H9 (cell line): ENCODE measurements at regions not wholly inside any gene's neighbourhood (a gene's known extent, or its start where the extent isn't known, plus 50 kb on each side); places are given as distances from the start of the nearest gene placed in this dataset.

ENCODE experiments used
- DNase-seq: peaks from one replicate; pipeline ENCODE4 v3.0.0-alpha.2; 2017
- H2AFZ ChIP-seq: one replicate; pipeline ENCODE4 v1.6.1; 2013; ENCODE audit warnings: mild to moderate bottlenecking, low read length, control low read depth, moderate library complexity
- H2AK5ac ChIP-seq: 2 replicates; pipeline ENCODE4 v1.6.1; 2013; ENCODE audit warnings: low read length, control low read depth, mixed read lengths; ENCODE audit not compliant: insufficient read length
- H2BK120ac ChIP-seq: one replicate; pipeline ENCODE4 v1.6.1; 2013; ENCODE audit warnings: low read depth, mild to moderate bottlenecking, low read length, control low read depth, inconsistent platforms; ENCODE audit not compliant: poor library complexity, severe bottlenecking
- H2BK12ac ChIP-seq: 2 replicates; pipeline ENCODE4 v1.6.1; 2013; ENCODE audit warnings: low read length, control low read depth, mixed read lengths, low read depth; ENCODE audit not compliant: insufficient read length
- H2BK15ac ChIP-seq: 2 replicates; pipeline ENCODE4 v1.6.1; 2013; ENCODE audit warnings: low read depth, low read length, control low read depth
- H2BK20ac ChIP-seq: one replicate; pipeline ENCODE4 v1.6.1; 2013; ENCODE audit warnings: low read depth, mild to moderate bottlenecking, low read length, control low read depth, inconsistent platforms; ENCODE audit not compliant: poor library complexity, severe bottlenecking
- H2BK5ac ChIP-seq: 2 replicates; pipeline ENCODE4 v1.6.1; 2013; ENCODE audit warnings: low read length, control low read depth, mixed read lengths; ENCODE audit not compliant: insufficient read length
- H3K14ac ChIP-seq: 2 replicates; pipeline ENCODE4 v1.6.1; 2013; ENCODE audit warnings: low read length, control low read depth; ENCODE audit not compliant: insufficient read depth
- H3K18ac ChIP-seq: 2 replicates; pipeline ENCODE4 v1.6.1; 2013; ENCODE audit warnings: low read depth, mild to moderate bottlenecking, mixed read lengths, low read length, control low read depth; ENCODE audit not compliant: insufficient read length
- H3K23ac ChIP-seq: 2 replicates; pipeline ENCODE4 v1.6.1; 2013; ENCODE audit warnings: low read length, control low read depth, mixed read lengths, low read depth; ENCODE audit not compliant: insufficient read length
- H3K23me2 ChIP-seq: 2 replicates; pipeline ENCODE4 v1.6.1; 2013; ENCODE audit warnings: low read depth, mild to moderate bottlenecking, mixed read lengths, low read length, control low read depth; ENCODE audit not compliant: insufficient read length, poor library complexity, severe bottlenecking
- H3K27ac ChIP-seq: 2 replicates; pipeline ENCODE4 v1.5.1; 2013; ENCODE audit warnings: low read length, control low read depth, mixed read lengths, low read depth; ENCODE audit not compliant: insufficient read length
- H3K27me3 ChIP-seq: 2 replicates; pipeline ENCODE4 v1.6.1; 2013; ENCODE audit warnings: low read length, control low read depth, inconsistent platforms; ENCODE audit not compliant: insufficient read depth
- H3K4ac ChIP-seq: 2 replicates; pipeline ENCODE4 v1.6.1; 2013; ENCODE audit warnings: low read depth, mild to moderate bottlenecking, control low read depth, inconsistent platforms, low read length, moderate library complexity
- H3K4me1 ChIP-seq: 2 replicates; pipeline ENCODE4 v1.6.1; 2013; ENCODE audit warnings: low read length, control low read depth, inconsistent platforms; ENCODE audit not compliant: insufficient read depth
- H3K4me2 ChIP-seq: 2 replicates; pipeline ENCODE4 v1.6.1; 2013; ENCODE audit warnings: low read length, control low read depth, mixed read lengths; ENCODE audit not compliant: insufficient read length, insufficient read depth
- H3K56ac ChIP-seq: 2 replicates; pipeline ENCODE4 v1.6.1; 2013; ENCODE audit warnings: low read depth, mild to moderate bottlenecking, mixed read lengths, low read length, control low read depth; ENCODE audit not compliant: insufficient read length
- H3K79me1 ChIP-seq: 2 replicates; pipeline ENCODE4 v1.6.1; 2013; ENCODE audit warnings: low read depth, mild to moderate bottlenecking, moderate library complexity, low read length, control low read depth, inconsistent platforms; ENCODE audit not compliant: insufficient read depth, poor library complexity, severe bottlenecking
- H3K79me2 ChIP-seq: 2 replicates; pipeline ENCODE4 v1.6.1; 2013; ENCODE audit warnings: low read length, control low read depth, inconsistent platforms; ENCODE audit not compliant: insufficient read depth
- H3K9ac ChIP-seq: 2 replicates; pipeline ENCODE4 v1.6.1; 2013; ENCODE audit warnings: low read length, control low read depth, mixed read lengths; ENCODE audit not compliant: insufficient read length; ENCODE audit errors: extremely low read depth
- H3K9me3 ChIP-seq: one replicate; pipeline ENCODE4 v1.6.1; 2013; ENCODE audit warnings: low read depth, low read length, inconsistent platforms; ENCODE audit not compliant: control insufficient read depth
- H3T11ph ChIP-seq: one replicate; pipeline ENCODE4 v1.6.1; 2013; ENCODE audit warnings: mild to moderate bottlenecking, low read length, control low read depth, inconsistent platforms
- H4K20me1 ChIP-seq: one replicate; pipeline ENCODE4 v1.6.1; 2013; ENCODE audit not compliant: control insufficient read depth, insufficient read length, insufficient read depth
- H4K5ac ChIP-seq: 2 replicates; pipeline ENCODE4 v1.6.1; 2013; ENCODE audit warnings: low read depth, mild to moderate bottlenecking, mixed read lengths, low read length, control low read depth; ENCODE audit not compliant: insufficient read length
- H4K8ac ChIP-seq: replicated peaks from 2 replicates; pipeline ENCODE4 v1.6.1; 2013; ENCODE audit warnings: low read length, control low read depth, mixed read lengths, low read depth; ENCODE audit not compliant: insufficient read length
- H4K91ac ChIP-seq: 2 replicates; pipeline ENCODE4 v1.6.1; 2013; ENCODE audit warnings: low read depth, mild to moderate bottlenecking, moderate library complexity, mixed read lengths, low read length, control low read depth; ENCODE audit not compliant: insufficient read length
- H3K27ac Mint-ChIP-seq, 3 experiments: 2 replicates in 2 of 3; 3 replicates in 1 of 3; pipeline ENCODE4 v1.8.0; 2020 to 2021; ENCODE audit warnings: mixed read lengths in 3 of 3, mild to moderate bottlenecking in 1 of 3, moderate library complexity in 1 of 3
- H3K27me3 Mint-ChIP-seq: 2 replicates; pipeline ENCODE4 v1.8.0; 2021; ENCODE audit warnings: low read depth, mild to moderate bottlenecking, moderate library complexity, mixed read lengths
- H3K36me3 Mint-ChIP-seq, 3 experiments: 2 replicates in 2 of 3; 3 replicates in 1 of 3; pipeline ENCODE4 v1.8.0; 2020 to 2021; ENCODE audit warnings: low read depth in 3 of 3, mixed read lengths in 3 of 3; ENCODE audit not compliant: insufficient read depth in 1 of 3
- H3K4me1 Mint-ChIP-seq, 2 experiments: 2 replicates each; pipeline ENCODE4 v1.8.0; 2020; ENCODE audit warnings: mixed read lengths in 2 of 2
- H3K4me3 Mint-ChIP-seq, 2 experiments: 2 replicates in 1 of 2; 3 replicates in 1 of 2; pipeline ENCODE4 v1.8.0; 2020 to 2021; ENCODE audit warnings: mild to moderate bottlenecking in 2 of 2, mixed read lengths in 2 of 2, moderate library complexity in 1 of 2
- H3K9me3 Mint-ChIP-seq, 2 experiments: 2 replicates in 1 of 2; 3 replicates in 1 of 2; pipeline ENCODE4 v1.8.0; 2020; ENCODE audit warnings: mild to moderate bottlenecking in 2 of 2, mixed read lengths in 2 of 2, moderate library complexity in 1 of 2
- WGBS: extraction: QIAGEN DNeasy Blood & Tissue Kit; methylation state at CpG from one replicate; pipeline ENCODE4 v1.1.7; 2013; ENCODE audit warnings: missing lambda C conversion rate, low lambda C conversion rate, mixed read lengths; ENCODE audit not compliant: insufficient read length; ENCODE audit errors: extremely low coverage; 5-methylcytosine and 5-hydroxymethylcytosine counted together
- TF ChIP-seq, protein P1 (sequence below): fragments of 200-600 bp; sonication (generic); conservative IDR thresholded peaks from 3 replicates; pipeline ENCODE4 v1.8.0; 2021; ENCODE audit warnings: antibody characterized with exemption, mild to moderate bottlenecking

DNA sequence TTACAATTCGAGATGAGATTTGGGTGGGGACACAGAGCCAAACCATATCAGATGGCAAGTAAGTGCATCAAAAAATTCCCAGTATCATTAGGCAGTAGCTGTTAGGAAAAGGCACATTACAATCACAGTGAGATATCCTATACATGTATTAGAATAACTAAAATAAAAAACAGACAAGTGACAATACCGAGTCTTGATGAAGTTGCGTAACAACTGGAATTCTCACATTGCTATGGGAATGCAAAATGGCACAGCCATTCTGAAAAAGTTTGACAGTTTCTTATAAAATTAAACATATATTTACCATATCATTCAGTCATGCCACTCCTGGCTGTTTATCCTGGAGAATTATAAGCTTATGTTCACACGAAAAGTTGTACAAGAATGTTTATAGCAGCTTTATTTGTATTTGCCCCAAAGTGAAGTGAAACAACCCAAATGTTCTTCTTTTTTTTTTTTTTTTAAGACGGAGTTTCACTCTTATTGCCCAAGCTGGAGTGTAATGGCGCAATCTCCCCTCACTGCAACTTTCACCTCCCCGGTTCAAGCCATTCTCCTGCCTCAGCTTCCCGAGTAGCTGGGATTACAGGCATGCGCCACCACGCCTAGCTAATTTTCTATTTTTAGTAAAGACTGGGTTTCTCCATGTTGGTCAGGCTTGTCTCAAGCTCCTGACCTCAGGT, 93.1 kb upstream of the TLE1 start:
- H2BK20ac ChIP-seq: no peak overlapping the region
- H3K27me3 ChIP-seq: no peaks in the 10 kb centered on the region
- H4K91ac ChIP-seq: no peak overlapping the region
- H3K27me3 Mint-ChIP-seq: no peaks in the 10 kb centered on the region
- no peak overlapping the region for H2BK120ac ChIP-seq
- no peaks in the 10 kb centered on the region for H3K9me3 ChIP-seq
- H3K79me1 ChIP-seq: no peaks in the 10 kb centered on the region
- no peak overlapping the region for H3K4ac ChIP-seq
- no peaks in the 10 kb centered on the region for H3K23me2 ChIP-seq
- H3K4me1 ChIP-seq: no peaks in the 10 kb centered on the region
- no peak overlapping the region for H2BK5ac ChIP-seq
- no peak overlapping the region for H4K8ac ChIP-seq
- H3K14ac ChIP-seq: no peak overlapping the region
- H3K4me3 Mint-ChIP-seq: no peak overlapping the region
- no peaks in the 10 kb centered on the region for H4K20me1 ChIP-seq
- no peaks in the 10 kb centered on the region for H3K9me3 Mint-ChIP-seq
- H4K5ac ChIP-seq: no peak overlapping the region
- H3K27ac ChIP-seq: no peak overlapping the region
- H2BK15ac ChIP-seq: no peak overlapping the region
- no CpG with 5 or more reads among the region's 10 CpGs for WGBS
- no peak overlapping the region for H3K9ac ChIP-seq
- no peaks in the 10 kb centered on the region for H3K79me2 ChIP-seq
- peaks cover 3 to 5% of the 10 kb centered on the region in 2 experiments; a peak in 3 of 4 replicates for H3K4me1 Mint-ChIP-seq
- no peak overlapping the region for H2AFZ ChIP-seq
- H3K23ac ChIP-seq: no peak overlapping the region
- H3K56ac ChIP-seq: no peak overlapping the region
- H3K27ac Mint-ChIP-seq: no peak overlapping the region; a peak in 1 of 7 replicates
- no peak overlapping the region for H2AK5ac ChIP-seq
- TF ChIP-seq, protein P1, sequence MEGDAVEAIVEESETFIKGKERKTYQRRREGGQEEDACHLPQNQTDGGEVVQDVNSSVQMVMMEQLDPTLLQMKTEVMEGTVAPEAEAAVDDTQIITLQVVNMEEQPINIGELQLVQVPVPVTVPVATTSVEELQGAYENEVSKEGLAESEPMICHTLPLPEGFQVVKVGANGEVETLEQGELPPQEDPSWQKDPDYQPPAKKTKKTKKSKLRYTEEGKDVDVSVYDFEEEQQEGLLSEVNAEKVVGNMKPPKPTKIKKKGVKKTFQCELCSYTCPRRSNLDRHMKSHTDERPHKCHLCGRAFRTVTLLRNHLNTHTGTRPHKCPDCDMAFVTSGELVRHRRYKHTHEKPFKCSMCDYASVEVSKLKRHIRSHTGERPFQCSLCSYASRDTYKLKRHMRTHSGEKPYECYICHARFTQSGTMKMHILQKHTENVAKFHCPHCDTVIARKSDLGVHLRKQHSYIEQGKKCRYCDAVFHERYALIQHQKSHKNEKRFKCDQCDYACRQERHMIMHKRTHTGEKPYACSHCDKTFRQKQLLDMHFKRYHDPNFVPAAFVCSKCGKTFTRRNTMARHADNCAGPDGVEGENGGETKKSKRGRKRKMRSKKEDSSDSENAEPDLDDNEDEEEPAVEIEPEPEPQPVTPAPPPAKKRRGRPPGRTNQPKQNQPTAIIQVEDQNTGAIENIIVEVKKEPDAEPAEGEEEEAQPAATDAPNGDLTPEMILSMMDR: no peak
- no peaks in the 10 kb centered on the region for H3K36me3 Mint-ChIP-seq
- no peak overlapping the region for H2BK12ac ChIP-seq
- no peak overlapping the region for H3K18ac ChIP-seq
- H3T11ph ChIP-seq: no peak overlapping the region
- H3K4me2 ChIP-seq: no peak overlapping the region
- no peak for DNase-seq
